ENCODE measurements at regions not wholly inside any gene's neighbourhood (a gene's known extent, or its start where the extent isn't known, plus 50 kb on each side); places are given as distances from the start of the nearest gene placed in this dataset.
A peak's percentile ranks its signal among the peaks of the same experiment; 100 is the strongest.

DNA sequence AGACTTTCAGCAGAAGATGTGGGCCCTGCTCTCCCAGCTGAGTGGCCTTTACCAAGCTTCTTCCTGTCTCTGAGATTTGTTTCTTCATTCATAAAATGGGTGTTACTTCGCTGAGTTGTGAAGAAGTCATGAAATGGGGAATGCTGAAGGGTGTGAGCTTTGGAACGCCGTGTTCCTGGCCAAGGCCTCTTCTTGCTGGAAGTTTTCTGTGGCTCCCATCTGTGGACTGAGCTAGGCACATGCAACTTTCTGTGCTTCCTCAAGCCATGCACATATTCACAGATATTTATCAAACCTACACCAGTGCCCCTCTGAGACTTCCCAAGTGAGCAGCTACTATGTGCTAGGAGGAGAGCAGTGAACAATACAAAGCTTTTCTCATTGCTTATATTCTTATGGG is 106.3 kb upstream of the JUN start:
- no peaks in the 10 kb centered on the region for H3K27me3 ChIP-seq (ENCODE audit: insufficient read depth, poor library complexity, severe bottlenecking)
- H3K27ac ChIP-seq (ENCODE audit: poor library complexity, severe bottlenecking): no peak overlapping the region
- TF ChIP-seq, protein P1, sequence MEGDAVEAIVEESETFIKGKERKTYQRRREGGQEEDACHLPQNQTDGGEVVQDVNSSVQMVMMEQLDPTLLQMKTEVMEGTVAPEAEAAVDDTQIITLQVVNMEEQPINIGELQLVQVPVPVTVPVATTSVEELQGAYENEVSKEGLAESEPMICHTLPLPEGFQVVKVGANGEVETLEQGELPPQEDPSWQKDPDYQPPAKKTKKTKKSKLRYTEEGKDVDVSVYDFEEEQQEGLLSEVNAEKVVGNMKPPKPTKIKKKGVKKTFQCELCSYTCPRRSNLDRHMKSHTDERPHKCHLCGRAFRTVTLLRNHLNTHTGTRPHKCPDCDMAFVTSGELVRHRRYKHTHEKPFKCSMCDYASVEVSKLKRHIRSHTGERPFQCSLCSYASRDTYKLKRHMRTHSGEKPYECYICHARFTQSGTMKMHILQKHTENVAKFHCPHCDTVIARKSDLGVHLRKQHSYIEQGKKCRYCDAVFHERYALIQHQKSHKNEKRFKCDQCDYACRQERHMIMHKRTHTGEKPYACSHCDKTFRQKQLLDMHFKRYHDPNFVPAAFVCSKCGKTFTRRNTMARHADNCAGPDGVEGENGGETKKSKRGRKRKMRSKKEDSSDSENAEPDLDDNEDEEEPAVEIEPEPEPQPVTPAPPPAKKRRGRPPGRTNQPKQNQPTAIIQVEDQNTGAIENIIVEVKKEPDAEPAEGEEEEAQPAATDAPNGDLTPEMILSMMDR (IDR thresholded peaks at IDR 0.05; ENCODE audit: poor library complexity, severe bottlenecking): no peak
- DNase-seq (ENCODE audit: low spot score) (no peak), ATAC-seq (ENCODE audit: low read depth) (no peak)
- no peaks in the 10 kb centered on the region for H3K36me3 ChIP-seq (ENCODE audit: low read depth)
- no peak overlapping the region for H3K4me3 ChIP-seq (ENCODE audit: severe bottlenecking)
- no peaks in the 10 kb centered on the region for H3K9me3 ChIP-seq (ENCODE audit: severe bottlenecking)
- no peaks in the 10 kb centered on the region for H3K4me1 ChIP-seq (ENCODE audit: insufficient read depth, poor library complexity, severe bottlenecking)

DNA sequence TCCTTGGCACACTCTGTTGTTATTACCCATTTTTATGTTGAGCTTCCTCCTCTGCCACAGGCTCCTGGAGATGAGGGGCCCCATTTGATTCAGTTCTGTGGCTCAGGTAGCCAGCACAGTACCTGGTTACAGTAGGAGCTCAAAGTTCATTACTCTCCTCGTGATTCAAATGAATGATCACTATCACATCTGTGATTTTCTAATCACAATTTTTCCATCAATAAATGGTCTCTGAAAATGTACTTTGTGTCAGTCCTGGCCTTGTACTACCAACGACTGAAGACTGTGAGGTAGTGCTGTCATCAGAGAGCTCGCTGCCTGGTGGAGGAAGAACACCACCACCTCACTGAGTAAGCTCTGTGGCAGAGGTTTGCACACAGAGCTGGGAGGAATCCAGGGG is 106.8 kb upstream of the JUN start:
- TF ChIP-seq, protein P1 (IDR thresholded peaks at IDR 0.05; ENCODE audit: poor library complexity, severe bottlenecking): no peak
- no peaks in the 10 kb centered on the region for H3K27me3 ChIP-seq (ENCODE audit: insufficient read depth, poor library complexity, severe bottlenecking)
- no peak overlapping the region for H3K27ac ChIP-seq (ENCODE audit: poor library complexity, severe bottlenecking)
- no peaks in the 10 kb centered on the region for H3K4me1 ChIP-seq (ENCODE audit: insufficient read depth, poor library complexity, severe bottlenecking)
- DNase-seq (ENCODE audit: low spot score) (no peak), ATAC-seq (ENCODE audit: low read depth) (no peak)
- no peaks in the 10 kb centered on the region for H3K9me3 ChIP-seq (ENCODE audit: severe bottlenecking)
- H3K36me3 ChIP-seq (ENCODE audit: low read depth): no peaks in the 10 kb centered on the region
- no peak overlapping the region for H3K4me3 ChIP-seq (ENCODE audit: severe bottlenecking)

DNA sequence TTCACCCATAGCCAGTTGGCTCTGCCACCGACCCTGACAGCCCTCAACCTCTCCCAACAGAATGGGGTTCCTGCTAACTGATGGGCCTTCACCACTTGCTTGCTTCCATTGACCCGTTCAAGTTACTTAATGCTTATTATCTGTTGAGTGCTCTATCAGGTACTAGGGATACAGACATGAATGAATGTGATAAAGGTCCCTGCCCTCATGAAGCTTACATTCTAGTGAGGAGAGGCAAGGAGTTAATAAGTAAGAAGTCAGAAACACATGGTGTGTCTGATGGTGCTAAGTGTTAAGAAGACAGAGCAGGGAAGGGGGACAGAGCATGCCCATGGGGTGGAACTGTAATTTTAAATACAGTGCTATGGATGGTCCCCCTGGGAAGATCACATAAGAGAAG is 107.5 kb upstream of the JUN start:
- no peaks in the 10 kb centered on the region for H3K27me3 ChIP-seq (ENCODE audit: insufficient read depth, poor library complexity, severe bottlenecking)
- no peaks in the 10 kb centered on the region for H3K36me3 ChIP-seq (ENCODE audit: low read depth)
- DNase-seq (ENCODE audit: low spot score) (no peak), ATAC-seq (ENCODE audit: low read depth) (no peak)
- no peak overlapping the region for H3K4me3 ChIP-seq (ENCODE audit: severe bottlenecking)
- TF ChIP-seq, protein P1 (IDR thresholded peaks at IDR 0.05; ENCODE audit: poor library complexity, severe bottlenecking): no peak
- no peaks in the 10 kb centered on the region for H3K9me3 ChIP-seq (ENCODE audit: severe bottlenecking)
- H3K27ac ChIP-seq (ENCODE audit: poor library complexity, severe bottlenecking): no peak overlapping the region
- H3K4me1 ChIP-seq (ENCODE audit: insufficient read depth, poor library complexity, severe bottlenecking): no peaks in the 10 kb centered on the region

DNA sequence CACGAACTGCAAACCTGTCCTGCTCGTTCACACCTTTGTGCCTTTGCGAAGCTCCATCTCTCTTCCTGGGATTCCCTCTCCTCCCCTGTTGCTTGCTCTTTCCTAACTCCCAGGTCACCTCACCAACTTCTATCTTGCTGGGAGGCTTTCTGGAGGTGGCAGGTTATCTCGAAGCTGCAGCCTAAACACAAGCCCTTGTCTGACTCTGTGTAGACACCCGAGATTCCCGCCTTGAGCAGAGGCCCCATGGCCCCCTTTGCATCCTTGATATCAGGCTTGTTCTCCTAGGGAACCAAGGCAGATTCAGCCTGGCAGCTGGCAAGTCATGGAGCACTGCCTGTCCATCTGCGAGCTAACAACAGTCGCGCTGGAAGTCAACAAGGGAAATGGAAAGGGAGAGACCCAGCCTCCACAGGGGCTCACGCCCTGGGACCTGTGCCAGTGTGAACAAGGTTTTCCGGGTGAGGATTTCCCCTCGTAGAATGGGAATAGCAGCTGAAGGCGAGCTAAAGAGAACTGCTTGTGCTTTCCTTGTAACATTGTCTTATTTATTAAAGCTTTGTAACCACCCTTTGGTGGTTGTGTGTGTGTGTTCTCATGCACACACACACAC is 109.5 kb upstream of the JUN start:
- no peaks in the 10 kb centered on the region for H3K4me1 ChIP-seq (ENCODE audit: insufficient read depth, poor library complexity, severe bottlenecking)
- no peak for DNase-seq (ENCODE audit: low spot score)
- H3K27me3 ChIP-seq (ENCODE audit: insufficient read depth, poor library complexity, severe bottlenecking): no peaks in the 10 kb centered on the region
- no peak overlapping the region for H3K27ac ChIP-seq (ENCODE audit: poor library complexity, severe bottlenecking)
- H3K36me3 ChIP-seq (ENCODE audit: low read depth): no peaks in the 10 kb centered on the region
- no peak for ATAC-seq (ENCODE audit: low read depth)
- TF ChIP-seq, protein P1 (IDR thresholded peaks at IDR 0.05; ENCODE audit: poor library complexity, severe bottlenecking): no peak
- H3K4me3 ChIP-seq (ENCODE audit: severe bottlenecking): no peak overlapping the region
- no peaks in the 10 kb centered on the region for H3K9me3 ChIP-seq (ENCODE audit: severe bottlenecking)

GRCh38 chr1:58895082-58895481 is 111.2 kb upstream of the JUN start:
- Histone ChIP-seq H3K4me3 (ENCODE audit: severe bottlenecking) (no peak overlapping the region), H3K9me3 (ENCODE audit: severe bottlenecking) (no peaks in the 10 kb centered on the region), H3K27ac (ENCODE audit: poor library complexity, severe bottlenecking) (peak overlapping the region; percentile 27), H3K4me1 (ENCODE audit: insufficient read depth, poor library complexity, severe bottlenecking) (no peaks in the 10 kb centered on the region), H3K27me3 (ENCODE audit: insufficient read depth, poor library complexity, severe bottlenecking) (no peaks in the 10 kb centered on the region), H3K36me3 (ENCODE audit: low read depth) (no peaks in the 10 kb centered on the region)
- TF ChIP-seq, protein P1 (IDR thresholded peaks at IDR 0.05; ENCODE audit: poor library complexity, severe bottlenecking): no peak
- DNase-seq (ENCODE audit: low spot score) (no peak), ATAC-seq (ENCODE audit: low read depth) (no peak)
